OCI-LY1 (cell line): ENCODE measurements at regions not wholly inside any gene's neighbourhood (a gene's known extent, or its start where the extent isn't known, plus 50 kb on each side); places are given as distances from the start of the nearest gene placed in this dataset.

Experiments used
- H2AFZ ChIP-seq: fragments of 200-600 bp; sonication (generic), shearing (Covaris generic); 2 replicates; pipeline ENCODE4 v1.6.0; 2014; ENCODE audit warnings: antibody characterized with exemption, mild to moderate bottlenecking, low read length
- H3F3A ChIP-seq: fragments of 200-600 bp; sonication (generic), shearing (Covaris generic); 2 replicates; pipeline ENCODE4 v1.6.0; 2014; ENCODE audit warnings: mild to moderate bottlenecking, antibody characterized with exemption, low read length, moderate library complexity; ENCODE audit not compliant: insufficient read depth
- H3K27ac ChIP-seq: fragments of 200-600 bp; sonication (generic); 2 replicates; pipeline ENCODE4 v1.5.1; 2014; ENCODE audit warnings: low read length, mixed run types, mild to moderate bottlenecking, low read depth; ENCODE audit not compliant: poor library complexity, severe bottlenecking
- H3K27me3 ChIP-seq: fragments of 200-600 bp; sonication (generic); 2 replicates; pipeline ENCODE4 v1.6.0; 2014; ENCODE audit warnings: antibody characterized with exemption, mild to moderate bottlenecking, low read length, moderate library complexity; ENCODE audit not compliant: insufficient read depth
- H3K36me3 ChIP-seq: fragments of 200-600 bp; sonication (generic); 2 replicates; pipeline ENCODE4 v1.6.1; 2014; ENCODE audit warnings: mild to moderate bottlenecking, antibody characterized with exemption, low read length, moderate library complexity, mixed read lengths; ENCODE audit not compliant: insufficient read depth
- H3K4me1 ChIP-seq: fragments of 200-600 bp; sonication (generic); 2 replicates; pipeline ENCODE4 v1.5.1; 2014; ENCODE audit warnings: mild to moderate bottlenecking, low read length, moderate library complexity; ENCODE audit not compliant: insufficient read depth, severe bottlenecking
- H3K4me2 ChIP-seq: fragments of 200-600 bp; sonication (generic), shearing (Covaris generic); 2 replicates; pipeline ENCODE4 v1.6.1; 2014; ENCODE audit warnings: low read length
- H3K4me3 ChIP-seq: fragments of 200-600 bp; sonication (generic); 2 replicates; pipeline ENCODE4 v1.5.1; 2014; ENCODE audit warnings: low read length, low read depth, mild to moderate bottlenecking, mixed read lengths; ENCODE audit not compliant: poor library complexity, severe bottlenecking
- H3K79me2 ChIP-seq: fragments of 200-600 bp; shearing (Covaris generic); 2 replicates; pipeline ENCODE4 v1.6.1; 2016; ENCODE audit warnings: mixed run types, low read length, mixed read lengths; ENCODE audit not compliant: insufficient read depth
- H3K9ac ChIP-seq: fragments of 200-600 bp; sonication (generic), shearing (Covaris generic); 2 replicates; pipeline ENCODE4 v1.6.1; 2014; ENCODE audit warnings: mild to moderate bottlenecking, low read length, mixed read lengths
- H3K9me2 ChIP-seq: fragments of 200-600 bp; sonication (generic), shearing (Covaris generic); 2 replicates; pipeline ENCODE4 v1.6.1; 2014; ENCODE audit warnings: low read depth, mild to moderate bottlenecking, low read length, mixed read lengths
- H3K9me3 ChIP-seq: fragments of 200-600 bp; shearing (Covaris generic); 2 replicates; pipeline ENCODE4 v1.6.1; 2014; ENCODE audit warnings: low read length, mixed read lengths
- H4K20me1 ChIP-seq: fragments of 200-600 bp; sonication (generic), shearing (Covaris generic); 2 replicates; pipeline ENCODE4 v1.6.0; 2016; ENCODE audit warnings: mild to moderate bottlenecking, low read length; ENCODE audit not compliant: insufficient read depth
- EZH2 ChIP-seq: fragments of 200-600 bp; sonication (generic), shearing (Covaris generic); IDR thresholded peaks from 2 replicates; pipeline ENCODE4 v1.8.0; 2017; ENCODE audit warnings: borderline replicate concordance, mixed run types, mild to moderate bottlenecking, antibody characterized with exemption, low read length, moderate library complexity, mixed read lengths
- TF ChIP-seq, protein P1 (sequence below): fragments of 200-600 bp; sonication (generic), shearing (Covaris generic); IDR thresholded peaks from 2 replicates; pipeline ENCODE4 v1.5.1; 2017; ENCODE audit warnings: mild to moderate bottlenecking, antibody characterized with exemption, low read length, moderate library complexity, mixed read lengths

DNA sequence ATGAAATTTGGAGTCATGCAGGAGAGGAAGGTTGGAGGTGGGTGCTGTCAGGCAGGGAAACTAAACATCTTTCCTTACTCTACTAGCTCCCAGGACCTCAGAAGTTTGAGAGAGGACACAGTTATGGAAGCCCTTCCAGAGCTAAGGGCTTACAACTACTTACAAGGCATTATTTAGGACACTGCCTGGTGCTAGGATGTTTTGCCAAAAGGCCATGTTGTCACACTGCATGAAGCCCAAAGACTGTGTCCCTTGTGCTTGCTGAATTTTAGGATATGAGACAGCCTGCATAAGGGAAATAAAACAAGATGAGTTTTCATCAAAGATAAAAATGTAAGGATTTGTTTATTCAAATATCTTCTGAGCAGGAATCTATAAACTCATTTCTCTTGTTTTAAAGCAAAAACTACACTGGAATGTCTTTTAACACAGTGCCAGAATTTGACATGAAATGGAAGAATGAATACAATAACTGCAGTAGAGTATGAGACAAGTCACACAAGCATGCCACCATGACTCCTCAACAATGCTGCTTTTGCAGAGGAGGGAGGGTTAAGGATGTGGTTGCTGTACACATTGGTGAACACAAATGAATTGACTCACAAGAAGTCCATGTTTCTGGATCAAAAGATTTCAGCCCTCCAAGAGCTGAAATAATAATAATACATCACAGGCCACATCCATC lies 258.4 kb downstream of the SPRY2 start:
- Histone ChIP-seq H3K9me2 (no peaks in the 10 kb centered on the region), H3K4me2 (no peak overlapping the region), H4K20me1 (no peaks in the 10 kb centered on the region), H3K9me3 (no peaks in the 10 kb centered on the region), H3K27ac (no peak overlapping the region), H3K4me3 (no peak overlapping the region), H3K9ac (no peak overlapping the region), H3K4me1 (no peaks in the 10 kb centered on the region), H3K36me3 (no peaks in the 10 kb centered on the region), H3F3A (no peaks in the 10 kb centered on the region), H2AFZ (no peak overlapping the region), H3K27me3 (no peaks in the 10 kb centered on the region), H3K79me2 (no peaks in the 10 kb centered on the region)
- no peak for TF ChIP-seq EZH2
- TF ChIP-seq, protein P1, sequence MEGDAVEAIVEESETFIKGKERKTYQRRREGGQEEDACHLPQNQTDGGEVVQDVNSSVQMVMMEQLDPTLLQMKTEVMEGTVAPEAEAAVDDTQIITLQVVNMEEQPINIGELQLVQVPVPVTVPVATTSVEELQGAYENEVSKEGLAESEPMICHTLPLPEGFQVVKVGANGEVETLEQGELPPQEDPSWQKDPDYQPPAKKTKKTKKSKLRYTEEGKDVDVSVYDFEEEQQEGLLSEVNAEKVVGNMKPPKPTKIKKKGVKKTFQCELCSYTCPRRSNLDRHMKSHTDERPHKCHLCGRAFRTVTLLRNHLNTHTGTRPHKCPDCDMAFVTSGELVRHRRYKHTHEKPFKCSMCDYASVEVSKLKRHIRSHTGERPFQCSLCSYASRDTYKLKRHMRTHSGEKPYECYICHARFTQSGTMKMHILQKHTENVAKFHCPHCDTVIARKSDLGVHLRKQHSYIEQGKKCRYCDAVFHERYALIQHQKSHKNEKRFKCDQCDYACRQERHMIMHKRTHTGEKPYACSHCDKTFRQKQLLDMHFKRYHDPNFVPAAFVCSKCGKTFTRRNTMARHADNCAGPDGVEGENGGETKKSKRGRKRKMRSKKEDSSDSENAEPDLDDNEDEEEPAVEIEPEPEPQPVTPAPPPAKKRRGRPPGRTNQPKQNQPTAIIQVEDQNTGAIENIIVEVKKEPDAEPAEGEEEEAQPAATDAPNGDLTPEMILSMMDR: no peak

DNA sequence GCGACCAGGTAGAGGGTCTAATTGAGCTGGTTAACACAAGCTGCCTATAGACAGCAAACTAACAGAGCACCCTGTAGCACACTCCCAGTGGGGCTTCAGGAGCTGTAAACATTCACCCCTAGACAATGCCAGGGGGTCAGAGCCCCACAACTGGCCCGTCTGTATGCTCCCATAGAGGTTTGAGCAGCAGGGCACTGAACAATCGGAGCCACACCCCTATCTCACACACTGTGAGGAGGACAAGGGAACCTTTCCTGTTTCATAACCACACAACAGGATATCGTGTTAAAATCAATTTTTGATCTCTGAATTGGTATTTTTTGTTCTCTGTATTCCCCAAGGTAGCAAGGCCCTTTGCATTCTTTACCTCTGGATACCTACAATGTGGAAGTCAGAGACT lies 266.1 kb downstream of the SPRY2 start:
- H3K4me3 ChIP-seq: no peak overlapping the region
- no peak overlapping the region for H3K27ac ChIP-seq
- no peaks in the 10 kb centered on the region for H4K20me1 ChIP-seq
- H3K27me3 ChIP-seq: no peaks in the 10 kb centered on the region
- H3K36me3 ChIP-seq: no peaks in the 10 kb centered on the region
- H3F3A ChIP-seq: no peaks in the 10 kb centered on the region
- H3K79me2 ChIP-seq: no peaks in the 10 kb centered on the region
- H3K9me2 ChIP-seq: no peaks in the 10 kb centered on the region
- H2AFZ ChIP-seq: no peak overlapping the region
- H3K9ac ChIP-seq: no peak overlapping the region
- no peaks in the 10 kb centered on the region for H3K9me3 ChIP-seq
- H3K4me1 ChIP-seq: no peaks in the 10 kb centered on the region
- TF ChIP-seq EZH2: no peak
- no peak overlapping the region for H3K4me2 ChIP-seq

DNA sequence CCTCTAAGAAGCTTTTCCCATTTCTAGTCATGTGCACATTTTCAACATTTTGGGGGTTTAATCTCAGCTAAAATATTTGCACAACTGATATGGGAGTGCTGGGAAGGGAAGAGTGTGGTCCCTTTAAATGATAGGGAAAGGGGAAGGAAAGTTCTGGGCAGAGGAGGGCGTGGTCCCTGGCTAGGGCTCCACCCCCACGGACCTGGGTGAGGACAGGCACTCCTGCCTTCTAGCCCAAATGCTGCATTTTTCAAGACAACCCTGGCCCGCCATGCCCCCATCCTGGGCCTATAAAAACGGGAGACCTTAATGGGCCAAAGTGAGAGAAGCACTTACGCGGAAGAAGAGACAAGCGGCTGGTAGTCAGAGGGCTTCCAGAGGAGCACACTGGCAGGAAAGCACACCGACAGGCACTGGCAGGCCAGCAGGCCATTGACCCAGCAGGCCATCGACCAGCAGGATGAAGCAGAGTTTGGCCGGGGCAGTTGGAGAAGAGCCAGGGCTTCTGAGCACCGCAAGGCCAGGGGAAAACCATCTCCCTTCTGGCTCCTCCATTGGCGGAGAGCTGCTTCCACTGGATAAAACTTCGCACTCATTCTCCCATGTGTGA lies 266.7 kb downstream of the SPRY2 start:
- Histone ChIP-seq H3K9ac (no peak overlapping the region), H3K27me3 (no peaks in the 10 kb centered on the region), H3F3A (no peaks in the 10 kb centered on the region), H3K9me2 (no peaks in the 10 kb centered on the region), H3K79me2 (no peaks in the 10 kb centered on the region), H3K4me2 (no peak overlapping the region), H3K9me3 (no peaks in the 10 kb centered on the region), H3K4me3 (no peak overlapping the region), H2AFZ (no peak overlapping the region), H4K20me1 (no peaks in the 10 kb centered on the region), H3K4me1 (no peaks in the 10 kb centered on the region), H3K36me3 (no peaks in the 10 kb centered on the region), H3K27ac (no peak overlapping the region)
- TF ChIP-seq, protein P1: no peak
- TF ChIP-seq EZH2: no peak

DNA sequence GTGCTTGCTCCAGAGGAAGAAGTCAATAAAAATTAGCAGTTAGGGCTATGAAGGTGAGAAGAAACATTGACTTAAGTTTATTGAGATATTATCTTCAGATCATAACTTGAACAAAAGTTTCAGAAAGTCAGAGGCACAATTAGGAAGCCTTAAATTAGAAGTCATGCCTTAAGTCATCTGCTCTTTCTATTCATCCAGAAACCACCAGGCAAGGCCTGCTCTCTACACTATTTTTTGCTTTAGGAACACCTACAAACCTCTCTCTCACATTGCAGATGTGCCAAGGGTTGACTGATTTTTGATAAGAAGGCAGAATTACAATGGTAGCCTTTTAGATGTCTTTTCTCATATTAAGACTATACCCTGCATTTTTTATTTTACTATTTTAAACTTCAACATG lies 268.7 kb downstream of the SPRY2 start:
- Histone ChIP-seq H3K36me3 (no peaks in the 10 kb centered on the region), H2AFZ (no peak overlapping the region)
- no peak for TF ChIP-seq EZH2
- TF ChIP-seq, protein P1: no peak

More for the DNA sequence above, 268.7 kb downstream of the SPRY2 start:
- Histone ChIP-seq H3F3A (no peaks in the 10 kb centered on the region), H4K20me1 (no peaks in the 10 kb centered on the region), H3K4me1 (no peaks in the 10 kb centered on the region), H3K9me2 (no peaks in the 10 kb centered on the region), H3K27ac (no peak overlapping the region), H3K79me2 (no peaks in the 10 kb centered on the region), H3K27me3 (no peaks in the 10 kb centered on the region), H3K4me3 (no peak overlapping the region), H3K4me2 (no peak overlapping the region), H3K9ac (no peak overlapping the region), H3K9me3 (no peaks in the 10 kb centered on the region)
